GM23338 (cell line): ENCODE measurements at regions not wholly inside any gene's neighbourhood (a gene's known extent, or its start where the extent isn't known, plus 50 kb on each side); places are given as distances from the start of the nearest gene placed in this dataset.

Source experiments
- ATAC-seq: fragments of 200-7000 bp; cut with Tn5 transposase; 3 replicates; pipeline ENCODE4 v1.9.1; 2020
- DNase-seq: peaks from one replicate; pipeline ENCODE4 v3.0.0-alpha.2; 2015; ENCODE audit warnings: low spot score
- H2AFZ ChIP-seq: fragments of 200-600 bp; sonication (generic); 2 replicates; pipeline ENCODE4 v1.8.0; 2016; ENCODE audit warnings: antibody characterized with exemption, mild to moderate bottlenecking, moderate library complexity
- H3F3A ChIP-seq: fragments of 200-600 bp; sonication (generic); replicated peaks from 2 replicates; pipeline ENCODE4 v1.8.0; 2017; ENCODE audit warnings: antibody characterized with exemption, mixed run types, low read depth
- H3K27ac ChIP-seq: fragments of 200-600 bp; sonication (generic); 2 replicates; pipeline ENCODE4 v1.6.1; 2016; ENCODE audit warnings: low read depth
- H3K27me3 ChIP-seq: fragments of 200-600 bp; sonication (generic); 2 replicates; pipeline ENCODE4 v1.8.0; 2016; ENCODE audit warnings: mild to moderate bottlenecking, mixed run types, moderate library complexity; ENCODE audit not compliant: insufficient read depth
- H3K36me3 ChIP-seq: fragments of 200-600 bp; sonication (generic); 2 replicates; pipeline ENCODE4 v1.8.0; 2016; ENCODE audit warnings: mild to moderate bottlenecking; ENCODE audit not compliant: insufficient read depth
- H3K4me1 ChIP-seq: fragments of 200-600 bp; sonication (generic); 2 replicates; pipeline ENCODE4 v1.8.0; 2016; ENCODE audit warnings: mild to moderate bottlenecking, moderate library complexity; ENCODE audit not compliant: insufficient read depth
- H3K4me2 ChIP-seq: fragments of 200-600 bp; sonication (generic); 2 replicates; pipeline ENCODE4 v1.7.1; 2017; ENCODE audit warnings: mixed run types
- H3K4me3 ChIP-seq: fragments of 200-600 bp; sonication (generic); 2 replicates; pipeline ENCODE4 v1.6.1; 2016; ENCODE audit warnings: mixed run types
- H3K79me2 ChIP-seq: fragments of 200-600 bp; sonication (generic); replicated peaks from 2 replicates; pipeline ENCODE4 v1.8.0; 2017; ENCODE audit warnings: mild to moderate bottlenecking; ENCODE audit not compliant: insufficient read depth
- H3K9me2 ChIP-seq: fragments of 200-600 bp; sonication (generic); 2 replicates; pipeline ENCODE4 v1.8.0; 2017; ENCODE audit not compliant: insufficient read depth
- H4K20me1 ChIP-seq: fragments of 200-600 bp; sonication (generic); replicated peaks from 2 replicates; pipeline ENCODE4 v1.8.0; 2017; ENCODE audit warnings: mild to moderate bottlenecking; ENCODE audit not compliant: insufficient read depth
- H3K27ac Mint-ChIP-seq: 2 replicates; pipeline ENCODE4 v1.8.0; 2020; ENCODE audit warnings: inconsistent platforms, mild to moderate bottlenecking, moderate library complexity, mixed read lengths
- H3K27me3 Mint-ChIP-seq: 3 replicates; pipeline ENCODE4 v1.8.0; 2022; ENCODE audit warnings: low read depth, mild to moderate bottlenecking, moderate library complexity, mixed read lengths, inconsistent platforms; ENCODE audit not compliant: insufficient read depth, poor library complexity
- H3K36me3 Mint-ChIP-seq: 3 replicates; pipeline ENCODE4 v1.8.0; 2021; ENCODE audit warnings: low read depth, mild to moderate bottlenecking, inconsistent platforms, moderate library complexity, mixed read lengths
- H3K4me1 Mint-ChIP-seq: 3 replicates; pipeline ENCODE4 v1.8.0; 2020; ENCODE audit warnings: mild to moderate bottlenecking, inconsistent platforms, mixed read lengths
- H3K4me3 Mint-ChIP-seq: 3 replicates; pipeline ENCODE4 v1.8.0; 2021; ENCODE audit warnings: moderate library complexity, mild to moderate bottlenecking, inconsistent platforms, mixed read lengths
- H3K9me3 Mint-ChIP-seq: 3 replicates; pipeline ENCODE4 v1.8.0; 2020; ENCODE audit warnings: moderate library complexity, mild to moderate bottlenecking, inconsistent platforms, mixed read lengths
- CREB1 ChIP-seq: fragments of 250-450 bp; sonication (Bioruptor Pico); IDR thresholded peaks from 2 replicates; pipeline ENCODE4 v1.5.0; 2020; ENCODE audit warnings: low read depth, mild to moderate bottlenecking, moderate library complexity
- EZH2 ChIP-seq: fragments of 200-600 bp; sonication (generic); IDR thresholded peaks from one replicate; pipeline ENCODE4 v1.8.0; 2017; ENCODE audit warnings: antibody characterized with exemption, mild to moderate bottlenecking, low read depth; ENCODE audit not compliant: unreplicated experiment
- EZH2phosphoT487 ChIP-seq: fragments of 200-600 bp; sonication (generic); IDR thresholded peaks from one replicate; pipeline ENCODE4 v1.8.1; 2018; ENCODE audit warnings: antibody characterized with exemption; ENCODE audit not compliant: unreplicated experiment
- JUNB ChIP-seq: IDR thresholded peaks from one replicate; pipeline ENCODE4 v1.6.1; 2016; ENCODE audit warnings: antibody characterized with exemption; ENCODE audit not compliant: unreplicated experiment
- NANOG ChIP-seq: IDR thresholded peaks from 2 replicates; pipeline ENCODE4 v1.6.1; 2016; ENCODE audit warnings: antibody characterized with exemption, borderline replicate concordance
- POLR2AphosphoS5 ChIP-seq: IDR thresholded peaks from 2 replicates; pipeline ENCODE4 v1.6.1; 2016; ENCODE audit warnings: antibody characterized with exemption, low read depth
- STAT1 ChIP-seq: IDR thresholded peaks from one replicate; pipeline ENCODE4 v1.6.1; 2016; ENCODE audit warnings: antibody characterized with exemption; ENCODE audit not compliant: unreplicated experiment
- ZNF114 ChIP-seq: fragments of 250-450 bp; sonication (Bioruptor Pico); IDR thresholded peaks from 2 replicates; pipeline ENCODE4 v1.5.0; 2020; ENCODE audit warnings: mild to moderate bottlenecking, moderate library complexity
- ZNF331 ChIP-seq: fragments of 250-450 bp; sonication (Bioruptor Pico); IDR thresholded peaks from 2 replicates; pipeline ENCODE4 v1.5.0; 2020; ENCODE audit warnings: low read depth, mild to moderate bottlenecking, moderate library complexity
- TF ChIP-seq, protein P1 (sequence below): fragments of 250-450 bp; sonication (Bioruptor Pico); IDR thresholded peaks from 2 replicates; pipeline ENCODE4 v1.5.0; 2020; ENCODE audit warnings: mild to moderate bottlenecking, moderate library complexity
- TF ChIP-seq, protein P2 (sequence below): IDR thresholded peaks from one replicate; pipeline ENCODE4 v1.6.1; 2018; ENCODE audit warnings: antibody characterized with exemption; ENCODE audit not compliant: unreplicated experiment
- TF ChIP-seq, protein P3 (sequence below), 2 experiments: fragments of 200-600 bp in 1 of 2; sonication (generic) in 1 of 2; conservative IDR thresholded peaks; 2 replicates each; pipeline versions ENCODE4 v1.5.1 to v1.6.1; 2016 to 2017; ENCODE audit warnings: antibody characterized with exemption in 2 of 2, low read depth in 2 of 2, mild to moderate bottlenecking in 2 of 2, moderate library complexity in 1 of 2
- TF ChIP-seq, protein P4 (sequence below): IDR thresholded peaks from 2 replicates; pipeline ENCODE4 v1.6.1; 2016; ENCODE audit warnings: antibody characterized with exemption

DNA sequence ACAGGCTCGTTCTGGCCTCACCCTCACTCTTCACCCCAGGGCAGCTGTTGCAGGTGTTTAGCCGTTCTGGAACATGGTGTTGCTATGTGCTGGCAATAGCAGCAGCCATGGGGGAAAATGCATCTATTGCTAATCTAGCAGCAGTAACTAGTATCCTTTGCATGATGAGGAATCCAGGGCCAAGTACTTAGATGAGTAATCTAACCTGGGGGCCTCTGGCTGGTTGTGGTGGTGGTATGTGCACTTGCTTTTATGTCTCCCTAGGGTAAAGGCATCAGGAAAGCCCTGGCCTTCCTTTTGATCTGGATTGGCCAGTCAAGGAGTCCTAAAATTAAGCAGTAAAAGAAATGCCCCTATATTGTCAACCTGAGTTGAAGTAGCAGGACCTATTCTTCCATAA is 594.5 kb upstream of the MAP3K7 start:
- no peak for ATAC-seq
- no peak overlapping the region for H3K4me2 ChIP-seq
- H3K27ac ChIP-seq = no peak overlapping the region
- no peaks in the 10 kb centered on the region for H4K20me1 ChIP-seq
- no peak overlapping the region for H3K4me3 Mint-ChIP-seq
- H3K4me3 ChIP-seq = no peak overlapping the region
- no peaks in the 10 kb centered on the region for H3K9me2 ChIP-seq
- H3K27me3 ChIP-seq = no peaks in the 10 kb centered on the region
- H3K79me2 ChIP-seq = no peaks in the 10 kb centered on the region
- TF ChIP-seq JUNB (no peak), ZNF331 (no peak), STAT1 (no peak), NANOG (no peak), POLR2AphosphoS5 (no peak), EZH2phosphoT487 (no peak), CREB1 (CRISPR knock-in tag) (no peak), ZNF114 (CRISPR knock-in tag) (no peak), EZH2 (no peak)
- TF ChIP-seq, protein P1, sequence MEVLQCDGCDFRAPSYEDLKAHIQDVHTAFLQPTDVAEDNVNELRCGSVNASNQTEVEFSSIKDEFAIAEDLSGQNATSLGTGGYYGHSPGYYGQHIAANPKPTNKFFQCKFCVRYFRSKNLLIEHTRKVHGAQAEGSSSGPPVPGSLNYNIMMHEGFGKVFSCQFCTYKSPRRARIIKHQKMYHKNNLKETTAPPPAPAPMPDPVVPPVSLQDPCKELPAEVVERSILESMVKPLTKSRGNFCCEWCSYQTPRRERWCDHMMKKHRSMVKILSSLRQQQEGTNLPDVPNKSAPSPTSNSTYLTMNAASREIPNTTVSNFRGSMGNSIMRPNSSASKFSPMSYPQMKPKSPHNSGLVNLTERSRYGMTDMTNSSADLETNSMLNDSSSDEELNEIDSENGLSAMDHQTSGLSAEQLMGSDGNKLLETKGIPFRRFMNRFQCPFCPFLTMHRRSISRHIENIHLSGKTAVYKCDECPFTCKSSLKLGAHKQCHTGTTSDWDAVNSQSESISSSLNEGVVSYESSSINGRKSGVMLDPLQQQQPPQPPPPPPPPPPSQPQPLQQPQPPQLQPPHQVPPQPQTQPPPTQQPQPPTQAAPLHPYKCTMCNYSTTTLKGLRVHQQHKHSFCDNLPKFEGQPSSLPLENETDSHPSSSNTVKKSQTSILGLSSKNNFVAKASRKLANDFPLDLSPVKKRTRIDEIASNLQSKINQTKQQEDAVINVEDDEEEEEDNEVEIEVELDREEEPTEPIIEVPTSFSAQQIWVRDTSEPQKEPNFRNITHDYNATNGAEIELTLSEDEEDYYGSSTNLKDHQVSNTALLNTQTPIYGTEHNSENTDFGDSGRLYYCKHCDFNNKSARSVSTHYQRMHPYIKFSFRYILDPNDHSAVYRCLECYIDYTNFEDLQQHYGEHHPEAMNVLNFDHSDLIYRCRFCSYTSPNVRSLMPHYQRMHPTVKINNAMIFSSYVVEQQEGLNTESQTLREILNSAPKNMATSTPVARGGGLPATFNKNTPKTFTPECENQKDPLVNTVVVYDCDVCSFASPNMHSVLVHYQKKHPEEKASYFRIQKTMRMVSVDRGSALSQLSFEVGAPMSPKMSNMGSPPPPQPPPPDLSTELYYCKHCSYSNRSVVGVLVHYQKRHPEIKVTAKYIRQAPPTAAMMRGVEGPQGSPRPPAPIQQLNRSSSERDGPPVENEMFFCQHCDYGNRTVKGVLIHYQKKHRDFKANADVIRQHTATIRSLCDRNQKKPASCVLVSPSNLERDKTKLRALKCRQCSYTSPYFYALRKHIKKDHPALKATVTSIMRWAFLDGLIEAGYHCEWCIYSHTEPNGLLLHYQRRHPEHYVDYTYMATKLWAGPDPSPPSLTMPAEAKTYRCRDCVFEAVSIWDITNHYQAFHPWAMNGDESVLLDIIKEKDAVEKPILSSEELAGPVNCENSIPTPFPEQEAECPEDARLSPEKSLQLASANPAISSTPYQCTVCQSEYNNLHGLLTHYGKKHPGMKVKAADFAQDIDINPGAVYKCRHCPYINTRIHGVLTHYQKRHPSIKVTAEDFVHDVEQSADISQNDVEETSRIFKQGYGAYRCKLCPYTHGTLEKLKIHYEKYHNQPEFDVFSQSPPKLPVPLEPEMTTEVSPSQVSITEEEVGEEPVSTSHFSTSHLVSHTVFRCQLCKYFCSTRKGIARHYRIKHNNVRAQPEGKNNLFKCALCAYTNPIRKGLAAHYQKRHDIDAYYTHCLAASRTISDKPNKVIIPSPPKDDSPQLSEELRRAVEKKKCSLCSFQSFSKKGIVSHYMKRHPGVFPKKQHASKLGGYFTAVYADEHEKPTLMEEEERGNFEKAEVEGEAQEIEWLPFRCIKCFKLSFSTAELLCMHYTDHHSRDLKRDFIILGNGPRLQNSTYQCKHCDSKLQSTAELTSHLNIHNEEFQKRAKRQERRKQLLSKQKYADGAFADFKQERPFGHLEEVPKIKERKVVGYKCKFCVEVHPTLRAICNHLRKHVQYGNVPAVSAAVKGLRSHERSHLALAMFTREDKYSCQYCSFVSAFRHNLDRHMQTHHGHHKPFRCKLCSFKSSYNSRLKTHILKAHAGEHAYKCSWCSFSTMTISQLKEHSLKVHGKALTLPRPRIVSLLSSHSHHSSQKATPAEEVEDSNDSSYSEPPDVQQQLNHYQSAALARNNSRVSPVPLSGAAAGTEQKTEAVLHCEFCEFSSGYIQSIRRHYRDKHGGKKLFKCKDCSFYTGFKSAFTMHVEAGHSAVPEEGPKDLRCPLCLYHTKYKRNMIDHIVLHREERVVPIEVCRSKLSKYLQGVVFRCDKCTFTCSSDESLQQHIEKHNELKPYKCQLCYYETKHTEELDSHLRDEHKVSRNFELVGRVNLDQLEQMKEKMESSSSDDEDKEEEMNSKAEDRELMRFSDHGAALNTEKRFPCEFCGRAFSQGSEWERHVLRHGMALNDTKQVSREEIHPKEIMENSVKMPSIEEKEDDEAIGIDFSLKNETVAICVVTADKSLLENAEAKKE = no peak
- TF ChIP-seq, protein P2, sequence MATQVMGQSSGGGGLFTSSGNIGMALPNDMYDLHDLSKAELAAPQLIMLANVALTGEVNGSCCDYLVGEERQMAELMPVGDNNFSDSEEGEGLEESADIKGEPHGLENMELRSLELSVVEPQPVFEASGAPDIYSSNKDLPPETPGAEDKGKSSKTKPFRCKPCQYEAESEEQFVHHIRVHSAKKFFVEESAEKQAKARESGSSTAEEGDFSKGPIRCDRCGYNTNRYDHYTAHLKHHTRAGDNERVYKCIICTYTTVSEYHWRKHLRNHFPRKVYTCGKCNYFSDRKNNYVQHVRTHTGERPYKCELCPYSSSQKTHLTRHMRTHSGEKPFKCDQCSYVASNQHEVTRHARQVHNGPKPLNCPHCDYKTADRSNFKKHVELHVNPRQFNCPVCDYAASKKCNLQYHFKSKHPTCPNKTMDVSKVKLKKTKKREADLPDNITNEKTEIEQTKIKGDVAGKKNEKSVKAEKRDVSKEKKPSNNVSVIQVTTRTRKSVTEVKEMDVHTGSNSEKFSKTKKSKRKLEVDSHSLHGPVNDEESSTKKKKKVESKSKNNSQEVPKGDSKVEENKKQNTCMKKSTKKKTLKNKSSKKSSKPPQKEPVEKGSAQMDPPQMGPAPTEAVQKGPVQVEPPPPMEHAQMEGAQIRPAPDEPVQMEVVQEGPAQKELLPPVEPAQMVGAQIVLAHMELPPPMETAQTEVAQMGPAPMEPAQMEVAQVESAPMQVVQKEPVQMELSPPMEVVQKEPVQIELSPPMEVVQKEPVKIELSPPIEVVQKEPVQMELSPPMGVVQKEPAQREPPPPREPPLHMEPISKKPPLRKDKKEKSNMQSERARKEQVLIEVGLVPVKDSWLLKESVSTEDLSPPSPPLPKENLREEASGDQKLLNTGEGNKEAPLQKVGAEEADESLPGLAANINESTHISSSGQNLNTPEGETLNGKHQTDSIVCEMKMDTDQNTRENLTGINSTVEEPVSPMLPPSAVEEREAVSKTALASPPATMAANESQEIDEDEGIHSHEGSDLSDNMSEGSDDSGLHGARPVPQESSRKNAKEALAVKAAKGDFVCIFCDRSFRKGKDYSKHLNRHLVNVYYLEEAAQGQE = no peak
- TF ChIP-seq, protein P3, sequence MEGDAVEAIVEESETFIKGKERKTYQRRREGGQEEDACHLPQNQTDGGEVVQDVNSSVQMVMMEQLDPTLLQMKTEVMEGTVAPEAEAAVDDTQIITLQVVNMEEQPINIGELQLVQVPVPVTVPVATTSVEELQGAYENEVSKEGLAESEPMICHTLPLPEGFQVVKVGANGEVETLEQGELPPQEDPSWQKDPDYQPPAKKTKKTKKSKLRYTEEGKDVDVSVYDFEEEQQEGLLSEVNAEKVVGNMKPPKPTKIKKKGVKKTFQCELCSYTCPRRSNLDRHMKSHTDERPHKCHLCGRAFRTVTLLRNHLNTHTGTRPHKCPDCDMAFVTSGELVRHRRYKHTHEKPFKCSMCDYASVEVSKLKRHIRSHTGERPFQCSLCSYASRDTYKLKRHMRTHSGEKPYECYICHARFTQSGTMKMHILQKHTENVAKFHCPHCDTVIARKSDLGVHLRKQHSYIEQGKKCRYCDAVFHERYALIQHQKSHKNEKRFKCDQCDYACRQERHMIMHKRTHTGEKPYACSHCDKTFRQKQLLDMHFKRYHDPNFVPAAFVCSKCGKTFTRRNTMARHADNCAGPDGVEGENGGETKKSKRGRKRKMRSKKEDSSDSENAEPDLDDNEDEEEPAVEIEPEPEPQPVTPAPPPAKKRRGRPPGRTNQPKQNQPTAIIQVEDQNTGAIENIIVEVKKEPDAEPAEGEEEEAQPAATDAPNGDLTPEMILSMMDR (conservative IDR thresholded peaks at IDR 0.05; ENCODE audit: low read depth in 2 of 2) = no peak
- TF ChIP-seq, protein P4, sequence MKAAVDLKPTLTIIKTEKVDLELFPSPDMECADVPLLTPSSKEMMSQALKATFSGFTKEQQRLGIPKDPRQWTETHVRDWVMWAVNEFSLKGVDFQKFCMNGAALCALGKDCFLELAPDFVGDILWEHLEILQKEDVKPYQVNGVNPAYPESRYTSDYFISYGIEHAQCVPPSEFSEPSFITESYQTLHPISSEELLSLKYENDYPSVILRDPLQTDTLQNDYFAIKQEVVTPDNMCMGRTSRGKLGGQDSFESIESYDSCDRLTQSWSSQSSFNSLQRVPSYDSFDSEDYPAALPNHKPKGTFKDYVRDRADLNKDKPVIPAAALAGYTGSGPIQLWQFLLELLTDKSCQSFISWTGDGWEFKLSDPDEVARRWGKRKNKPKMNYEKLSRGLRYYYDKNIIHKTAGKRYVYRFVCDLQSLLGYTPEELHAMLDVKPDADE = no peak
- H3K9me3 Mint-ChIP-seq = 0 out of 3 replicates have a peak, but pooled peaks cover 5% of the 10 kb centered on the region
- no peaks in the 10 kb centered on the region for H3K27me3 Mint-ChIP-seq
- H3K36me3 ChIP-seq = no peaks in the 10 kb centered on the region
- no peak for DNase-seq
- H3F3A ChIP-seq = no peaks in the 10 kb centered on the region
- H3K4me1 ChIP-seq = peaks cover 7% of the 10 kb centered on the region
- peaks cover 4% of the 10 kb centered on the region; the same call in 2 of the 3 replicates for H3K4me1 Mint-ChIP-seq
- no peak overlapping the region for H2AFZ ChIP-seq
- H3K36me3 Mint-ChIP-seq = no peaks in the 10 kb centered on the region
- H3K27ac Mint-ChIP-seq = no peak overlapping the region
